Amygdala (tissue), 56 donors: ENCODE measurements at regions not wholly inside any gene's neighbourhood (a gene's known extent, or its start where the extent isn't known, plus 50 kb on each side); places are given as distances from the start of the nearest gene placed in this dataset.

Experiments
- DNase-seq, 56 donors: peaks; one replicate each; lab custom pipeline; 2025; lab: John Stamatoyannopoulos, UW

GRCh38 chr6:93801101-93801847 is 381.9 kb upstream of the EPHA7 start:
- no peak for DNase-seq

GRCh38 chr6:93799226-93799625 is 379.9 kb upstream of the EPHA7 start:
- no peak for DNase-seq

GRCh38 chr6:93794166-93794565 is 374.8 kb upstream of the EPHA7 start:
- DNase-seq, result no peak

GRCh38 chr6:93792746-93793145 is 373.4 kb upstream of the EPHA7 start:
- DNase-seq, result no peak

- no peak for DNase-seq
Observed at GRCh38 chr6:93790981-93791380, 371.6 kb upstream of the EPHA7 start.

GRCh38 chr6:93789532-93789931 is 370.2 kb upstream of the EPHA7 start:
- DNase-seq, result no peak

GRCh38 chr6:93787841-93788240 is 368.5 kb upstream of the EPHA7 start:
- no peak for DNase-seq

GRCh38 chr6:93786474-93787330 is 367.3 kb upstream of the EPHA7 start:
- no peak for DNase-seq

GRCh38 chr6:93785694-93786030 is 366.3 kb upstream of the EPHA7 start:
- no peak for DNase-seq

- DNase-seq, result peak in 3 of 56 donors; percentile 1 to 24 (median 22)
Observed at GRCh38 chr6:93784794-93785693, 365.7 kb upstream of the EPHA7 start.

GRCh38 chr6:93779086-93779841 is 359.9 kb upstream of the EPHA7 start:
- peak in 10 of 56 donors; percentile 6 to 39 (median 15) for DNase-seq

GRCh38 chr6:93759190-93759589 is 339.8 kb upstream of the EPHA7 start:
- no peak for DNase-seq

- no peak for DNase-seq
Observed at GRCh38 chr6:93751969-93752368, 332.6 kb upstream of the EPHA7 start.

GRCh38 chr6:93749930-93750329 is 330.6 kb upstream of the EPHA7 start:
- no peak for DNase-seq

GRCh38 chr6:93749191-93749590 is 329.8 kb upstream of the EPHA7 start:
- DNase-seq, result no peak

- DNase-seq, result no peak
Observed at GRCh38 chr6:93746892-93747291, 327.5 kb upstream of the EPHA7 start.

GRCh38 chr6:93745306-93745705 is 325.9 kb upstream of the EPHA7 start:
- DNase-seq, result no peak

GRCh38 chr6:93735099-93735498 is 315.7 kb upstream of the EPHA7 start:
- DNase-seq, result no peak

- no peak for DNase-seq
Observed at GRCh38 chr6:93731306-93731705, 311.9 kb upstream of the EPHA7 start.

GRCh38 chr6:93728150-93728549 is 308.8 kb upstream of the EPHA7 start:
- no peak for DNase-seq
